ENCODE measurements at regions not wholly inside any gene's neighbourhood (a gene's known extent, or its start where the extent isn't known, plus 50 kb on each side); places are given as distances from the start of the nearest gene placed in this dataset.

DNA sequence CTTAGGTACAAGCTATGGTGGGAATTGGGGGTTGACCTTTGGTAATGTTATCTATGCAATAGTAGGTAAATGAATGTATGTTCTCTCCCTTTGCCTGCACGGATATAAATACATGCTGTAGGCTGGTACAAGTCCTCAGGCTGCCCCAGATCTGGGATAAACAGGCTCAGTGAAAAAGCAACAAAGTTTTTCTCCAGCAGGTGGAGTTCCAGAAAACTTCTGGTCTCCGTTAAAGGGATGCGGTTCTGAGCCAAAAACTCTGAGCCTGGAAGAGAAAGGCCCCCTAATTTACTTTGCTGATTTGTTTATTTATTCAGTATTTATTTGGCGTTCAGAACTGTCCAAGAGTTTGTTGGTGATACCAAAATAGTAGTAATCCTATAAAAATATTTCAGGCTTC is 204.7 kb downstream of the ADRA2A start:
- Histone ChIP-seq H3K4me1 (ENCODE audit: control insufficient read depth, insufficient read depth, low read length) (no peaks in the 10 kb centered on the region), H3K9me3 (ENCODE audit: control insufficient read depth, low read depth, low read length) (no peaks in the 10 kb centered on the region), H3K27me3 (ENCODE audit: control insufficient read depth, insufficient read depth, low read length) (no peaks in the 10 kb centered on the region), H3K4me3 (ENCODE audit: low read length) (no peak overlapping the region), H3K27ac (ENCODE audit: low read length) (no peak overlapping the region), H3K36me3 (ENCODE audit: control insufficient read depth, insufficient read depth, low read length) (no peaks in the 10 kb centered on the region)
- no peak for DNase-seq
- 0% methylated on average over 1 of the region's 4 CpGs for WGBS (ENCODE audit: insufficient coverage, low lambda C conversion rate)

DNA sequence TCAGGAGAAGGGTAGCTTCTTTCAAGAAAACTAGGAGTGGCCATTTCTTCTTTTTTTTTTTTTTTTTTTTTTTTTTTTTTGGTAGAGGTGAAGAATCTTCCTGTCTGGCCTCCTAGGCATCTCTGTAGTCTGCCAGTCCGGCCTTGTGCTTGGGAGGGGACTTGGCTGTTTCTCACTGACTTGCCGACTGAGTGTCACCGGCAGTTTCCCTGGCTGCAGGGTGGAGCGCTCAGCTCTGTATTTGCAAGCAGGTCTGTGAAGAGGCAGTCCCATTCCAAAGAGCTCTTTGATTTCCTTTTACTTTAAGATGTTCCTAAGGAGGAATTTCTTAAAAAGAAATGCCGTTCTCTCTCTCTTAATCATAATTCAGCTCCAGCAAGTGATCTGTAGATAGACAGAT is 212.6 kb downstream of the ADRA2A start:
- Histone ChIP-seq H3K36me3 (ENCODE audit: control insufficient read depth, insufficient read depth, low read length) (no peaks in the 10 kb centered on the region), H3K9me3 (ENCODE audit: control insufficient read depth, low read depth, low read length) (no peaks in the 10 kb centered on the region), H3K27ac (ENCODE audit: low read length) (no peak overlapping the region), H3K4me3 (ENCODE audit: low read length) (no peak overlapping the region), H3K4me1 (ENCODE audit: control insufficient read depth, insufficient read depth, low read length) (no peaks in the 10 kb centered on the region), H3K27me3 (ENCODE audit: control insufficient read depth, insufficient read depth, low read length) (no peaks in the 10 kb centered on the region)
- WGBS (ENCODE audit: insufficient coverage, low lambda C conversion rate): 83% methylated on average over 1 of the region's 5 CpGs
- DNase-seq: no peak

DNA sequence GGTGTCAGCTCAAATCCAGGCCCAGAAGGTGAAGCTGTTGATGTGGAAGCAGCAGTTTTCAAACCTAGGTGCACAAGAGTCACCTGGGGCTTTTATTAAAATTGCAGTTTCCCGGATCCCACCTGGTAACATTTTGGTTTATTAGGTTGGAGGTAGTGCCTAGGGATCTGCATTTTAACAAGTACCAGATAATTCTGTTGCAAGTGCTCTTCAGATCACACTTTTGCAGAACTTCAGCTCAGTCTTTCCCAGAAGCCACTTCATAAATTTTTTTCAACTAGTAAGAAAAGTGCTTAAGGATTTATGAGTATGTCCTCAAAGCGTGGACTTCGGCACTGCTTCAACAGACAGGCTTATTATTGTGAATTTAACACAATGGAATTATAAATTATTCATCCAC is 213.8 kb downstream of the ADRA2A start:
- Histone ChIP-seq H3K9me3 (ENCODE audit: control insufficient read depth, low read depth, low read length) (no peaks in the 10 kb centered on the region), H3K4me3 (ENCODE audit: low read length) (no peak overlapping the region), H3K27me3 (ENCODE audit: control insufficient read depth, insufficient read depth, low read length) (no peaks in the 10 kb centered on the region), H3K36me3 (ENCODE audit: control insufficient read depth, insufficient read depth, low read length) (no peaks in the 10 kb centered on the region), H3K4me1 (ENCODE audit: control insufficient read depth, insufficient read depth, low read length) (no peaks in the 10 kb centered on the region), H3K27ac (ENCODE audit: low read length) (no peak overlapping the region)
- no peak for DNase-seq
- 85% methylated on average over 2 of the region's 3 CpGs for WGBS (ENCODE audit: insufficient coverage, low lambda C conversion rate)

DNA sequence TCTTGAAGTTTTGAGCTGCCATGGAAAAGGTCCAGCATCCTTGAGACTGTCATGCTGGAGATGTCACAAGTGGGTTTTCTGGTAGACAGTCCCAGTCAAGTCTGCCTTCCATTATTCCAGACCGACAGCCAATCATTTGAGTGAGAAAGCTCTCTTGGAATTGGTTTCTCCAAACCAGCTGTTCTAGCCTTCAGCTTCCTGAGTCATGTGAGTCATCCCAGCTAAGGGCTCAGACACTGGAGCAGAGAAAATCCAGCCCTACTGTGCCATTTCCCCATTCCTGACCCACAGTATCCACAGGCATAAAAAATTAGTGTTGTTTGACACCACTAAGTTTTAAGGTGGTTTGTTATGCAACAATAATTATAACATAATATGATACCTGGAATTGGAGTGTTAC is 219.0 kb downstream of the ADRA2A start:
- no peaks in the 10 kb centered on the region for H3K27me3 ChIP-seq (ENCODE audit: control insufficient read depth, insufficient read depth, low read length)
- WGBS (ENCODE audit: insufficient coverage, low lambda C conversion rate): no CpG with 5 or more reads among the region's 1 CpG
- H3K27ac ChIP-seq (ENCODE audit: low read length): no peak overlapping the region
- no peak for DNase-seq
- H3K4me1 ChIP-seq (ENCODE audit: control insufficient read depth, insufficient read depth, low read length): no peaks in the 10 kb centered on the region
- no peaks in the 10 kb centered on the region for H3K36me3 ChIP-seq (ENCODE audit: control insufficient read depth, insufficient read depth, low read length)
- H3K9me3 ChIP-seq (ENCODE audit: control insufficient read depth, low read depth, low read length): no peaks in the 10 kb centered on the region
- H3K4me3 ChIP-seq (ENCODE audit: low read length): no peak overlapping the region

DNA sequence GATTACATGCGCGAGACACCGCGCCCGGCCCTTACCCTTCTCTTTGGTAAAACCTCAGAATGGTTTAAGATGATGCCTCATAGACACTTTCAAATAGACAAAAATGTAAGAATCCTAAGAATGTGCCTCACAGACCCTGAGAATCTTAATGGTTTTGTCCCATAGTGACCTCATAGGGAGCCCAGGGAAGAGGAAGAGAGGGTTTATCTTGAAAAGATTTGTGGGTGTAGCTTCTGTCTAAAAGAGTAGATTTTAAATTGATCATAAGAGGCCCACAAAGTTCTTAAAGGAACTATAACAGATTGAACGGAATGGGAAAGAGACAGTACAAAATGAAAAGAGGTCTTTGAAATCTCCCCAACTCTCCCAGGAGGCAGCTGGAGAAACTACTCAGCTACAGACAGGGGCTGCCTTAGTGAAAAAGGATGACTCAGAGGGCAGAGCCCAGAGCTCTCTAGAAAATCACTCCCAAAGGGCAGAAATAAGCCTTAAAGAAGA is 220.6 kb downstream of the ADRA2A start:
- Histone ChIP-seq H3K27ac (ENCODE audit: low read length) (no peak overlapping the region), H3K36me3 (ENCODE audit: control insufficient read depth, insufficient read depth, low read length) (no peaks in the 10 kb centered on the region), H3K4me1 (ENCODE audit: control insufficient read depth, insufficient read depth, low read length) (no peaks in the 10 kb centered on the region), H3K27me3 (ENCODE audit: control insufficient read depth, insufficient read depth, low read length) (no peaks in the 10 kb centered on the region), H3K9me3 (ENCODE audit: control insufficient read depth, low read depth, low read length) (no peaks in the 10 kb centered on the region), H3K4me3 (ENCODE audit: low read length) (no peak overlapping the region)
- no CpG with 5 or more reads among the region's 6 CpGs for WGBS (ENCODE audit: insufficient coverage, low lambda C conversion rate)
- DNase-seq: no peak

DNA sequence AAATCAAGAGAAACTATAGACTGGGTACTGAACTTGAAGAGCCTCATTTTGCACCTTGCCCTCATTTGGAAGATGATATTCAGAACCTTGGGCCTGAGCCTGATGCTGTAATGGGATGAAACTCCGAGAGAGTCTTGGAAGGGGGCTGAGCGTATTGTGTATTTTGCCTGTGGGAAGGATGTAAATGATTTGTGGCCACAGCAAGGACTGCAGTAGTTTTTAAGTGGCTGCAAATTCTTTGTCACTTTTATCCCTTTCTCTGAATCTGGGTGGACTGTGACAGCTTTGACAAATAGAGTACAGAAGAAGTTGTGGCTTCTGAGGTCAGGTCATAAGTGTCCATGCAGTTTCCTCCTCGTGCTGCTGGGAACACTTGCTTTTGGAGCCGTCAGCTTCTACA is 221.2 kb downstream of the ADRA2A start:
- no peaks in the 10 kb centered on the region for H3K9me3 ChIP-seq (ENCODE audit: control insufficient read depth, low read depth, low read length)
- no peaks in the 10 kb centered on the region for H3K27me3 ChIP-seq (ENCODE audit: control insufficient read depth, insufficient read depth, low read length)
- H3K4me3 ChIP-seq (ENCODE audit: low read length): no peak overlapping the region
- H3K27ac ChIP-seq (ENCODE audit: low read length): no peak overlapping the region
- no peak for DNase-seq
- WGBS (ENCODE audit: insufficient coverage, low lambda C conversion rate): no CpG with 5 or more reads among the region's 4 CpGs
- H3K36me3 ChIP-seq (ENCODE audit: control insufficient read depth, insufficient read depth, low read length): no peaks in the 10 kb centered on the region
- no peaks in the 10 kb centered on the region for H3K4me1 ChIP-seq (ENCODE audit: control insufficient read depth, insufficient read depth, low read length)

DNA sequence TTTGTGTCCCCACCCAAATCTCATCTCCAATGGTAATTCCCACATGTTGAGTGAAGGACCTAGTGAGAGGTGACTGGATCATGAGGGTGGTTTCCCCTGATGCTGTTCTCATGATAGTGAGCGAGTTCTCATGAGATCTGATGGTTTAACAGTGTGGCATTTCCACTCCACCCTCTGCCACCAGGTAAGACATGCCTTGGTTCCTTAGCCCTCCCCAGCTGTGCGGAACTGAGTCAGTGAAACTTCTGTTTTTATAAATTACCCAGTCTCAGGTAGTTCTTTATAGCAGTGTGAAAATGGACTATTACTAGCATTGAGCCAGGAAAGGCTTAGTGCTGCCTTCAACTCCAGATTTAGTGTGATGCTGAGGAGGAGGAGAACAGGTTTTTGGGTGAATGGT is 222.2 kb downstream of the ADRA2A start:
- H3K36me3 ChIP-seq (ENCODE audit: control insufficient read depth, insufficient read depth, low read length): no peaks in the 10 kb centered on the region
- H3K4me1 ChIP-seq (ENCODE audit: control insufficient read depth, insufficient read depth, low read length): no peaks in the 10 kb centered on the region
- no peak overlapping the region for H3K4me3 ChIP-seq (ENCODE audit: low read length)
- no peak for DNase-seq
- H3K27ac ChIP-seq (ENCODE audit: low read length): no peak overlapping the region
- no CpG with 5 or more reads among the region's 2 CpGs for WGBS (ENCODE audit: insufficient coverage, low lambda C conversion rate)
- H3K27me3 ChIP-seq (ENCODE audit: control insufficient read depth, insufficient read depth, low read length): no peaks in the 10 kb centered on the region
- H3K9me3 ChIP-seq (ENCODE audit: control insufficient read depth, low read depth, low read length): no peaks in the 10 kb centered on the region

DNA sequence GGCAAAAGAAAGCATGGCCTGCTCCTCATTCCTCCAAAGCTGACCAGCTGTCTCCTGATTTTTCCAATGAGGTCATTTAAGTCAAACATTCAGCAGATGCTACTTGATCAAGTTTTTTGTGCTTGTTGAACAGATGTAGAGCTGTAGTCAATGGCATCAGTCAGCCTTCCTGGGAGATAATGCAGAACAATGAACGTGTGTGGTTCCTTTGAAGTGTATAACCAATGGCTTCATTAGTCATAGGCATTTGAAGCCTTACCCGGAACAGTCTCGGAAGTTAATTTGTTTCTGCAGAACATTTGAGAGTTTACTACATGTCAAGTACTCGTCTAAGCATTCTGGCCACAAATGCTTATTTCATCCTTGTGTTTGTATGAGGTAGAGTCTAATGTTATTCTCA is 227.1 kb downstream of the ADRA2A start:
- Histone ChIP-seq H3K27me3 (ENCODE audit: control insufficient read depth, insufficient read depth, low read length) (no peaks in the 10 kb centered on the region), H3K9me3 (ENCODE audit: control insufficient read depth, low read depth, low read length) (no peaks in the 10 kb centered on the region), H3K4me3 (ENCODE audit: low read length) (no peak overlapping the region), H3K4me1 (ENCODE audit: control insufficient read depth, insufficient read depth, low read length) (no peaks in the 10 kb centered on the region), H3K27ac (ENCODE audit: low read length) (no peak overlapping the region), H3K36me3 (ENCODE audit: control insufficient read depth, insufficient read depth, low read length) (no peaks in the 10 kb centered on the region)
- DNase-seq: peak in 1 of 2 donors; percentile 14
- no CpG with 5 or more reads among the region's 4 CpGs for WGBS (ENCODE audit: insufficient coverage, low lambda C conversion rate)

DNA sequence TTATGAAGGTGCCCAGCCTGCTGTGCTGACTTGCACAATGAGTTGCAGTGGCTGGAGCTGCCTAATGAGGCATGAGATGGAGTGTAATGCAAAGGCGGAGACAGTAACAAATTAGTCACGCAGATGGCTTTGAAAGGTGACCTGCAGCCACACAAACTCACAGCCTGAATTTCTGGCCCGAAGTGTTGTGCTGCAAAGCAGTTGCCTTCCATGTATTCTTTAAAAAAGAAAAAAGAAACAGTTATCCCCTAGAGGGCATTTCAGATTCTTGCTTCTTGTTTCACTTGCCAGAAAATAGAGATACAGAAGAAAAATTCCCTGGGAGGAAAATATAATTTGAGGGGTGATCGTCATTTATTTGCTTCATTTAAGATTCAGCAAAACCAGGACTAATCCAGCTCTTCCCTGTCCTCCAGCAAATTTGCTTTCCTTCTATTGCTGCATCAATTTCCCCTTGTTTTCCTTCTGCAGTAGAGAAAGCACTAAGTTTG is 239.9 kb downstream of the ADRA2A start:
- Histone ChIP-seq H3K4me3 (ENCODE audit: low read length) (no peak overlapping the region), H3K27me3 (ENCODE audit: control insufficient read depth, insufficient read depth, low read length) (peaks cover 2% of the 10 kb centered on the region), H3K9me3 (ENCODE audit: control insufficient read depth, low read depth, low read length) (no peaks in the 10 kb centered on the region), H3K4me1 (ENCODE audit: control insufficient read depth, insufficient read depth, low read length) (no peaks in the 10 kb centered on the region), H3K36me3 (ENCODE audit: control insufficient read depth, insufficient read depth, low read length) (no peaks in the 10 kb centered on the region), H3K27ac (ENCODE audit: low read length) (no peak overlapping the region)
- no CpG with 5 or more reads among the region's 4 CpGs for WGBS (ENCODE audit: insufficient coverage, low lambda C conversion rate)
- no peak for DNase-seq

DNA sequence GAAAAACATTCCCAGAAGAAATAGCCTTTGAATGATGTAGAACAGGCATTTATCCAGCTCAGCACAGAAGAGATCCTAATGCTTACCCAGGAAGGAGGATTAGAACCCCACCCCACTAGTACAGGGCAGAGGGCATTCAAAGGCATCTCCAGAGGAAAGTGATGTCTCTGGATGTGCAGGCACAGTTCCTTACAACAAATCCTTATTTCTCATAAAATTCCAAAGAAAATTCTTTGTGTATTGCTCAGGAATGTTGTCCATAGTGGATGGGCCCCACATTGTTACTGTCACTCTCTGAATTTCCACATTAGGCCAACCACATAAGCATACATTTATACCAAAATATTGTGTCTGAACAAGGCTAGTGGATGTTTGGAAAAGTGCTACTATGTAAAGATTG is 243.0 kb downstream of the ADRA2A start:
- Histone ChIP-seq H3K4me1 (ENCODE audit: control insufficient read depth, insufficient read depth, low read length) (no peaks in the 10 kb centered on the region), H3K27me3 (ENCODE audit: control insufficient read depth, insufficient read depth, low read length) (peaks cover 2% of the 10 kb centered on the region), H3K4me3 (ENCODE audit: low read length) (no peak overlapping the region), H3K36me3 (ENCODE audit: control insufficient read depth, insufficient read depth, low read length) (no peaks in the 10 kb centered on the region), H3K27ac (ENCODE audit: low read length) (no peak overlapping the region), H3K9me3 (ENCODE audit: control insufficient read depth, low read depth, low read length) (no peaks in the 10 kb centered on the region)
- DNase-seq: no peak

DNA sequence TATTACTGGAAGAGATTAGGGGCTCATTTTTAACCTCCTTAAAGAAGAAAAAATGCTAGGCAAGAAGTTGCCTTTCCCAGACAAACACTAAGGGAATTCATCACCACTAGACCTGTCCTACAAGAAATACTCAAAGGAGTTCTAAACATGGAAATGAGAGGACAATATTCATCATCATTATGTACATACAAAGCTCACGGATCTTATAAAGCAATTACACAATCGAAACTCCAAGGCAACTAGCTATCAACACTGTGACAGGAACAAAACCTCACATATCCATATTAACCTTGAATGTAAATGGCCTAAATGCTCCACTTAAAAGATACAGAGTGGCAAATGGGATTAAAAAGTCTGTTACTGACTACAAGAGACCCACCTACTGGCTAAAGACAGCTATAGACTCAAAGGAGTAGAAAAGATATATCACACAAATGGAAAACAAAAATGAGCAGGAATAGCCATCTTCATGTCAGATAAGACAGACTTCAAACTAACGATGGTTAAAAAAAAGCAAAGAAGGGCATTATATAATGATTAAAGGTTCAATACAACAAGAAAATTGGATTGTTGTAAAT is 246.6 kb downstream of the ADRA2A start:
- Histone ChIP-seq H3K27ac (ENCODE audit: low read length) (no peak overlapping the region), H3K4me1 (ENCODE audit: control insufficient read depth, insufficient read depth, low read length) (no peaks in the 10 kb centered on the region), H3K9me3 (ENCODE audit: control insufficient read depth, low read depth, low read length) (no peaks in the 10 kb centered on the region), H3K36me3 (ENCODE audit: control insufficient read depth, insufficient read depth, low read length) (no peaks in the 10 kb centered on the region), H3K27me3 (ENCODE audit: control insufficient read depth, insufficient read depth, low read length) (no peaks in the 10 kb centered on the region), H3K4me3 (ENCODE audit: low read length) (no peak overlapping the region)
- DNase-seq: no peak
- WGBS (ENCODE audit: insufficient coverage, low lambda C conversion rate): 71% methylated on average over 1 of the region's 3 CpGs
